Naive thymus-derived CD8-positive, alpha-beta T cell (primary cell): ENCODE measurements at regions not wholly inside any gene's neighbourhood (a gene's known extent, or its start where the extent isn't known, plus 50 kb on each side); places are given as distances from the start of the nearest gene placed in this dataset.
A peak's percentile ranks its signal among the peaks of the same experiment; 100 is the strongest.

Source experiments
- ATAC-seq, 2 donors: fragments of 150-1000 bp; cut with Tn5 transposase in 1 of 2; sonication (Bioruptor Pico), chemical (Tn5 transposase) in 1 of 2; 1 replicate in 1 of 2; 2 replicates in 1 of 2; pipeline ENCODE4 v1.10.0; 2021; ENCODE audit warnings: mild to moderate bottlenecking in 2 of 2, moderate library complexity in 2 of 2
- POLR2A ChIA-PET: fragments of 350-600 bp; sonication (Branson Sonifier 250); formaldehyde crosslinking; loops from one replicate; lab custom pipeline; 2021; ENCODE audit warnings: antibody characterized with exemption; lab: Charles Lee
- DNase-seq, 10 donors: peaks; one replicate each; pipeline versions ENCODE4 v3.0.0 to v3.0.0-alpha.2; 2020 to 2022
- H3K27ac Mint-ChIP-seq, 10 donors: one replicate each; pipeline ENCODE4 v1.8.0; 2020 to 2022; ENCODE audit warnings: mild to moderate bottlenecking in 10 of 10, mixed read lengths in 10 of 10, moderate library complexity in 4 of 10, inconsistent platforms in 1 of 10
- H3K27me3 Mint-ChIP-seq, 5 donors: one replicate each; pipeline ENCODE4 v1.8.0; 2021 to 2022; ENCODE audit warnings: mixed read lengths in 5 of 5
- H3K36me3 Mint-ChIP-seq, 3 donors: one replicate each; pipeline ENCODE4 v1.8.0; 2020 to 2022; ENCODE audit warnings: mixed read lengths in 3 of 3, mild to moderate bottlenecking in 2 of 3, inconsistent platforms in 1 of 3
- H3K4me1 Mint-ChIP-seq, 4 donors: one replicate each; pipeline ENCODE4 v1.8.0; 2021 to 2022; ENCODE audit warnings: mixed read lengths in 4 of 4
- H3K4me3 Mint-ChIP-seq, 10 donors: one replicate each; pipeline ENCODE4 v1.8.0; 2020 to 2022; ENCODE audit warnings: mild to moderate bottlenecking in 10 of 10, mixed read lengths in 10 of 10, moderate library complexity in 6 of 10, inconsistent platforms in 1 of 10
- H3K9me3 Mint-ChIP-seq, 9 donors: one replicate each; pipeline ENCODE4 v1.8.0; 2020 to 2022; ENCODE audit warnings: mixed read lengths in 9 of 9, mild to moderate bottlenecking in 3 of 9, inconsistent platforms in 1 of 9, moderate library complexity in 1 of 9

GRCh38 chr4:181564625-181565024 is 678.6 kb upstream of the TENM3 start:
- no peak overlapping the region for H3K27ac Mint-ChIP-seq
- H3K36me3 Mint-ChIP-seq: no peaks in the 10 kb centered on the region
- ATAC-seq (no peak), DNase-seq (no peak)
- no peaks in the 10 kb centered on the region for H3K4me1 Mint-ChIP-seq
- H3K4me3 Mint-ChIP-seq: no peak overlapping the region
- POLR2A ChIA-PET: no interaction called here
- peaks cover 0 to 7% (median 2%) of the 10 kb centered on the region in 9 donors for H3K9me3 Mint-ChIP-seq
- peaks cover 0 to under 1% (median 0%) of the 10 kb centered on the region in 5 donors for H3K27me3 Mint-ChIP-seq

- H3K36me3 Mint-ChIP-seq: no peaks in the 10 kb centered on the region
- POLR2A ChIA-PET: no interaction called here
- ATAC-seq (no peak), DNase-seq (no peak)
- no peak overlapping the region for H3K27ac Mint-ChIP-seq
- H3K4me3 Mint-ChIP-seq: peak overlapping the region in 1 of 10 donors; percentile 15
- H3K4me1 Mint-ChIP-seq: no peaks in the 10 kb centered on the region
- peaks cover 0 to 5% (median 1%) of the 10 kb centered on the region in 9 donors for H3K9me3 Mint-ChIP-seq
- peaks cover 0 to 8% (median 2%) of the 10 kb centered on the region in 5 donors for H3K27me3 Mint-ChIP-seq
Observed at GRCh38 chr4:181566490-181566889, 676.7 kb upstream of the TENM3 start.

GRCh38 chr4:181569553-181569952 is 673.6 kb upstream of the TENM3 start:
- H3K9me3 Mint-ChIP-seq: peaks cover 0 to 5% (median 1%) of the 10 kb centered on the region in 9 donors
- H3K4me1 Mint-ChIP-seq: no peaks in the 10 kb centered on the region
- ATAC-seq (no peak), DNase-seq (no peak)
- H3K36me3 Mint-ChIP-seq: no peaks in the 10 kb centered on the region
- no peak overlapping the region for H3K27ac Mint-ChIP-seq
- H3K4me3 Mint-ChIP-seq: no peak overlapping the region
- peaks cover 0 to 8% (median 2%) of the 10 kb centered on the region in 5 donors for H3K27me3 Mint-ChIP-seq
- POLR2A ChIA-PET: no interaction called here

GRCh38 chr4:181578911-181579310 is 664.3 kb upstream of the TENM3 start:
- ATAC-seq (no peak), DNase-seq (no peak)
- Mint-ChIP-seq H3K4me1 (no peaks in the 10 kb centered on the region), H3K9me3 (peaks cover 0 to 17% (median 6%) of the 10 kb centered on the region in 9 donors), H3K36me3 (no peaks in the 10 kb centered on the region), H3K27me3 (no peaks in the 10 kb centered on the region), H3K4me3 (no peak overlapping the region), H3K27ac (no peak overlapping the region)
- POLR2A ChIA-PET: no interaction called here

GRCh38 chr4:181579486-181579885 is 663.7 kb upstream of the TENM3 start:
- POLR2A ChIA-PET: no interaction called here
- Mint-ChIP-seq H3K4me3 (no peak overlapping the region), H3K27me3 (no peaks in the 10 kb centered on the region), H3K9me3 (peaks cover 0 to 17% (median 6%) of the 10 kb centered on the region in 9 donors), H3K36me3 (no peaks in the 10 kb centered on the region), H3K4me1 (no peaks in the 10 kb centered on the region), H3K27ac (no peak overlapping the region)
- no peak for DNase-seq
- no peak for ATAC-seq

- no peak for ATAC-seq
- H3K4me3 Mint-ChIP-seq: no peak overlapping the region
- no peaks in the 10 kb centered on the region for H3K4me1 Mint-ChIP-seq
- no peaks in the 10 kb centered on the region for H3K27me3 Mint-ChIP-seq
- POLR2A ChIA-PET: no interaction called here
- no peak for DNase-seq
- H3K36me3 Mint-ChIP-seq: no peaks in the 10 kb centered on the region
- no peak overlapping the region for H3K27ac Mint-ChIP-seq
- peaks cover 0 to 16% (median 4%) of the 10 kb centered on the region in 9 donors for H3K9me3 Mint-ChIP-seq
Observed at GRCh38 chr4:181581983-181582382, 661.2 kb upstream of the TENM3 start.

- no peak for DNase-seq
- peaks cover 0 to 14% (median 3%) of the 10 kb centered on the region in 9 donors for H3K9me3 Mint-ChIP-seq
- POLR2A ChIA-PET: no interaction called here
- no peaks in the 10 kb centered on the region for H3K36me3 Mint-ChIP-seq
- H3K4me3 Mint-ChIP-seq: no peak overlapping the region
- H3K4me1 Mint-ChIP-seq: no peaks in the 10 kb centered on the region
- no peak for ATAC-seq
- peaks cover 0 to under 1% (median 0%) of the 10 kb centered on the region in 5 donors for H3K27me3 Mint-ChIP-seq
- H3K27ac Mint-ChIP-seq: no peak overlapping the region
Observed at GRCh38 chr4:181582595-181582994, 660.6 kb upstream of the TENM3 start.

GRCh38 chr4:181588733-181589302 is 654.4 kb upstream of the TENM3 start:
- ATAC-seq (no peak), DNase-seq (no peak)
- H3K27ac Mint-ChIP-seq: no peak overlapping the region
- no peaks in the 10 kb centered on the region for H3K4me1 Mint-ChIP-seq
- no peak overlapping the region for H3K4me3 Mint-ChIP-seq
- POLR2A ChIA-PET: no interaction called here
- no peaks in the 10 kb centered on the region for H3K36me3 Mint-ChIP-seq
- H3K9me3 Mint-ChIP-seq: peaks cover 0 to 11% (median 1%) of the 10 kb centered on the region in 9 donors
- H3K27me3 Mint-ChIP-seq: peaks cover 0 to 2% (median 0%) of the 10 kb centered on the region in 5 donors

- POLR2A ChIA-PET: no interaction called here
- no peak overlapping the region for H3K27ac Mint-ChIP-seq
- no peaks in the 10 kb centered on the region for H3K36me3 Mint-ChIP-seq
- H3K9me3 Mint-ChIP-seq: peaks cover 0 to 14% (median 10%) of the 10 kb centered on the region in 9 donors
- DNase-seq: no peak
- H3K27me3 Mint-ChIP-seq: peaks cover 0 to 2% (median 0%) of the 10 kb centered on the region in 5 donors
- no peak overlapping the region for H3K4me3 Mint-ChIP-seq
- no peak for ATAC-seq
- H3K4me1 Mint-ChIP-seq: no peaks in the 10 kb centered on the region
Observed at GRCh38 chr4:181592221-181592745, 650.9 kb upstream of the TENM3 start.

- Mint-ChIP-seq H3K36me3 (no peaks in the 10 kb centered on the region), H3K27ac (no peak overlapping the region), H3K27me3 (no peaks in the 10 kb centered on the region), H3K4me3 (no peak overlapping the region), H3K9me3 (peaks cover 0 to 17% (median 10%) of the 10 kb centered on the region in 9 donors), H3K4me1 (no peaks in the 10 kb centered on the region)
- POLR2A ChIA-PET: no interaction called here
- ATAC-seq (no peak), DNase-seq (no peak)
Observed at GRCh38 chr4:181593703-181594102, 649.5 kb upstream of the TENM3 start.

- DNase-seq (no peak), ATAC-seq (no peak)
- Mint-ChIP-seq H3K36me3 (no peaks in the 10 kb centered on the region), H3K4me3 (no peak overlapping the region), H3K27me3 (no peaks in the 10 kb centered on the region), H3K4me1 (no peaks in the 10 kb centered on the region), H3K9me3 (peaks cover 0 to 17% (median 9%) of the 10 kb centered on the region in 9 donors), H3K27ac (no peak overlapping the region)
- POLR2A ChIA-PET: no interaction called here
Observed at GRCh38 chr4:181594188-181594587, 649.0 kb upstream of the TENM3 start.

- no peaks in the 10 kb centered on the region for H3K36me3 Mint-ChIP-seq
- no peaks in the 10 kb centered on the region for H3K27me3 Mint-ChIP-seq
- H3K4me1 Mint-ChIP-seq: no peaks in the 10 kb centered on the region
- POLR2A ChIA-PET: no interaction called here
- H3K9me3 Mint-ChIP-seq: peaks cover 0 to 17% (median 6%) of the 10 kb centered on the region in 9 donors
- no peak for ATAC-seq
- no peak overlapping the region for H3K4me3 Mint-ChIP-seq
- DNase-seq: no peak
- no peak overlapping the region for H3K27ac Mint-ChIP-seq
Observed at GRCh38 chr4:181595716-181596115, 647.5 kb upstream of the TENM3 start.

- no peak for ATAC-seq
- DNase-seq: no peak
- Mint-ChIP-seq H3K27me3 (no peaks in the 10 kb centered on the region), H3K36me3 (no peaks in the 10 kb centered on the region), H3K4me1 (no peaks in the 10 kb centered on the region), H3K9me3 (peaks cover 0 to 17% (median 6%) of the 10 kb centered on the region in 9 donors), H3K4me3 (no peak overlapping the region), H3K27ac (no peak overlapping the region)
- POLR2A ChIA-PET: no interaction called here
Observed at GRCh38 chr4:181597766-181598165, 645.4 kb upstream of the TENM3 start.

GRCh38 chr4:181599134-181599533 is 644.1 kb upstream of the TENM3 start:
- no peaks in the 10 kb centered on the region for H3K4me1 Mint-ChIP-seq
- no peak overlapping the region for H3K4me3 Mint-ChIP-seq
- H3K27me3 Mint-ChIP-seq: no peaks in the 10 kb centered on the region
- no peak overlapping the region for H3K27ac Mint-ChIP-seq
- DNase-seq: no peak
- H3K36me3 Mint-ChIP-seq: no peaks in the 10 kb centered on the region
- POLR2A ChIA-PET: no interaction called here
- peaks cover 2 to 17% (median 6%) of the 10 kb centered on the region in 9 donors for H3K9me3 Mint-ChIP-seq
- ATAC-seq: no peak
